ENCODE measurements at regions not wholly inside any gene's neighbourhood (a gene's known extent, or its start where the extent isn't known, plus 50 kb on each side); places are given as distances from the start of the nearest gene placed in this dataset.
A peak's percentile ranks its signal among the peaks of the same experiment; 100 is the strongest.

GRCh38 chr13:104181526-104182231, 1115.5 kb upstream of the SLC10A2 start (continued):
- TF ChIP-seq TEAD4 (IDR thresholded peaks at IDR 0.05; ENCODE audit: low read depth, low read length): peak; percentile 72
- TF ChIP-seq SP4 (IDR thresholded peaks at IDR 0.05; ENCODE audit: low read length): no peak
- peak; percentile 43; the same call in 1 of the 2 replicates for TF ChIP-seq RBBP5 (IDR thresholded peaks at IDR 0.05; ENCODE audit: borderline replicate concordance, low read depth, low read length)
- no peak for TF ChIP-seq USF2 (IDR thresholded peaks at IDR 0.05; ENCODE audit: low read length)
- TF ChIP-seq YY1 (IDR thresholded peaks at IDR 0.05; ENCODE audit: low read depth, low read length): peak; percentile 61; the same call in 1 of the 2 replicates
- no peak for TF ChIP-seq SIN3A (conservative IDR thresholded peaks at IDR 0.05 in 1 of 2, IDR thresholded peaks at IDR 0.05 in 1 of 2; ENCODE audit: low read depth in 1 of 2, low read length in 2 of 2)
- no peak for TF ChIP-seq CTBP2 (IDR thresholded peaks at IDR 0.05; ENCODE audit: borderline replicate concordance, insufficient read depth, insufficient read length, low read length)
- no peak for TF ChIP-seq MAFK (IDR thresholded peaks at IDR 0.05; ENCODE audit: low read depth, low read length)
- no peak for TF ChIP-seq RAD21 (IDR thresholded peaks at IDR 0.05 in 1 of 2, conservative IDR thresholded peaks at IDR 0.05 in 1 of 2; ENCODE audit: low read depth in 2 of 2, low read length in 2 of 2)
- TF ChIP-seq GTF2F1 (IDR thresholded peaks at IDR 0.05; ENCODE audit: borderline replicate concordance, low read depth, low read length): no peak
- no peak for TF ChIP-seq EGR1 (IDR thresholded peaks at IDR 0.05; ENCODE audit: borderline replicate concordance, low read depth, low read length)
- no peak for TF ChIP-seq SUZ12 (IDR thresholded peaks at IDR 0.05; ENCODE audit: low read length)
- TF ChIP-seq JUN (IDR thresholded peaks at IDR 0.05; ENCODE audit: low read depth, low read length): peak; percentile 74
- peak in 1 of 2 experiments; percentile 13; a peak in 1 of 3 replicates for TF ChIP-seq EP300 (IDR thresholded peaks at IDR 0.05; ENCODE audit: borderline replicate concordance in 1 of 2, low read depth in 2 of 2, low read length in 2 of 2)
- peak; percentile 80; the same call in 1 of the 2 replicates for TF ChIP-seq ATF2 (IDR thresholded peaks at IDR 0.05; ENCODE audit: low read length)
- peak; percentile 79 for TF ChIP-seq SRF (IDR thresholded peaks at IDR 0.05; ENCODE audit: low read depth, low read length)
- no peak for TF ChIP-seq POLR2AphosphoS5 (IDR thresholded peaks at IDR 0.05; ENCODE audit: low read depth, low read length)
- no peak for TF ChIP-seq SIRT6 (IDR thresholded peaks at IDR 0.05; ENCODE audit: low read length)
- TF ChIP-seq NANOG (IDR thresholded peaks at IDR 0.05; ENCODE audit: insufficient read depth, low read depth, low read length, poor library complexity, severe bottlenecking): peak; percentile 38
- TF ChIP-seq GABPA (IDR thresholded peaks at IDR 0.05; ENCODE audit: borderline replicate concordance, insufficient read depth, low read length): no peak
- no peak for TF ChIP-seq RFX5 (IDR thresholded peaks at IDR 0.05; ENCODE audit: borderline replicate concordance, low read depth, low read length)
